NAMALWA (cell line): ENCODE measurements at regions not wholly inside any gene's neighbourhood (a gene's known extent, or its start where the extent isn't known, plus 50 kb on each side); places are given as distances from the start of the nearest gene placed in this dataset.
A peak's percentile ranks its signal among the peaks of the same experiment; 100 is the strongest.

Experiments
- DNase-seq: peaks from one replicate; pipeline ENCODE4 v3.0.0-alpha.2; 2015; ENCODE audit warnings: low spot score

GRCh38 chr21:35696644-35697043, 363.7 kb downstream of the SETD4 start:
- peak; percentile 8 for DNase-seq

GRCh38 chr21:35692311-35692710, 368.0 kb downstream of the SETD4 start:
- no peak for DNase-seq

GRCh38 chr21:35690436-35690835, 369.9 kb downstream of the SETD4 start:
- DNase-seq: no peak

- DNase-seq: no peak
These were observed 374.2 kb downstream of the SETD4 start for GRCh38 chr21:35686156-35686555.

GRCh38 chr21:35683664-35684304, 376.5 kb downstream of the SETD4 start:
- DNase-seq: no peak

- no peak for DNase-seq
These were observed 377.3 kb downstream of the SETD4 start for GRCh38 chr21:35682904-35683549.

GRCh38 chr21:35681946-35682345, 378.4 kb downstream of the SETD4 start:
- DNase-seq: no peak

GRCh38 chr21:35679076-35679475, 381.2 kb downstream of the SETD4 start:
- DNase-seq: no peak

GRCh38 chr21:35678393-35678792, 381.9 kb downstream of the SETD4 start:
- DNase-seq: no peak

- DNase-seq: no peak
These were observed 383.0 kb downstream of the SETD4 start for GRCh38 chr21:35677298-35677841.

- DNase-seq: no peak
These were observed 385.3 kb downstream of the SETD4 start for GRCh38 chr21:35674895-35675470.

GRCh38 chr21:35674091-35674671, 386.1 kb downstream of the SETD4 start:
- no peak for DNase-seq

GRCh38 chr21:35672313-35672712, 388.0 kb downstream of the SETD4 start:
- no peak for DNase-seq

- DNase-seq: no peak
These were observed 395.6 kb downstream of the SETD4 start for GRCh38 chr21:35664683-35665082.

GRCh38 chr21:35663856-35664606, 396.3 kb downstream of the SETD4 start:
- no peak for DNase-seq

GRCh38 chr21:35658242-35658641, 402.1 kb downstream of the SETD4 start:
- no peak for DNase-seq

- DNase-seq: peak; percentile 13
These were observed 407.5 kb downstream of the SETD4 start for GRCh38 chr21:35652872-35653271.

- DNase-seq: no peak
These were observed 408.1 kb downstream of the SETD4 start for GRCh38 chr21:35652196-35652595.

GRCh38 chr21:35651196-35651595, 409.1 kb downstream of the SETD4 start:
- no peak for DNase-seq

GRCh38 chr21:35649186-35649585, 411.1 kb downstream of the SETD4 start:
- no peak for DNase-seq

- no peak for DNase-seq
These were observed 411.8 kb downstream of the SETD4 start for GRCh38 chr21:35648512-35648911.

GRCh38 chr21:35646606-35647005, 413.7 kb downstream of the SETD4 start:
- no peak for DNase-seq
